MCF 10A (cell line): ENCODE measurements at regions not wholly inside any gene's neighbourhood (a gene's known extent, or its start where the extent isn't known, plus 50 kb on each side); places are given as distances from the start of the nearest gene placed in this dataset.

Experiments used
- BruUV-seq: library from RNA; stranded (reverse); fragments of 400-500 nt; replicated peaks from 2 replicates; lab custom pipeline; 2021; lab: Mats Ljungman, UMichigan
- CTCF ChIA-PET: fragments of 300-600 bp; sonication (Branson Sonifier 250); formaldehyde crosslinking; extraction: SDS; loops from one replicate; lab custom pipeline; 2021; ENCODE audit warnings: antibody characterized with exemption, inconsistent platforms; lab: Yijun Ruan, JAX
- POLR2A ChIA-PET: fragments of 300-600, 350-650 bp; sonication (Branson Sonifier 250); formaldehyde crosslinking; extraction: SDS; loops from one replicate; lab custom pipeline; 2020; ENCODE audit warnings: antibody characterized with exemption, inconsistent platforms; lab: Yijun Ruan, JAX
- DNase-seq: peaks from one replicate; pipeline ENCODE4 v3.0.0-alpha.2; 2018; ENCODE audit not compliant: unreplicated experiment
- H3K27ac Mint-ChIP-seq: one replicate; pipeline ENCODE4 v1.8.0; 2022; ENCODE audit warnings: mild to moderate bottlenecking, low read depth, mixed read lengths; ENCODE audit not compliant: unreplicated experiment
- H3K27me3 Mint-ChIP-seq: one replicate; pipeline ENCODE4 v1.8.0; 2022; ENCODE audit warnings: mixed read lengths; ENCODE audit not compliant: insufficient read depth, unreplicated experiment
- H3K36me3 Mint-ChIP-seq: one replicate; pipeline ENCODE4 v1.8.0; 2022; ENCODE audit warnings: mild to moderate bottlenecking, moderate library complexity, mixed read lengths; ENCODE audit not compliant: insufficient read depth, unreplicated experiment
- H3K4me1 Mint-ChIP-seq: one replicate; pipeline ENCODE4 v1.8.0; 2022; ENCODE audit warnings: mixed read lengths; ENCODE audit not compliant: insufficient read depth, unreplicated experiment
- H3K4me3 Mint-ChIP-seq: one replicate; pipeline ENCODE4 v1.8.0; 2022; ENCODE audit warnings: mild to moderate bottlenecking, moderate library complexity, mixed read lengths; ENCODE audit not compliant: unreplicated experiment
- H3K9me3 Mint-ChIP-seq: one replicate; pipeline ENCODE4 v1.8.0; 2022; ENCODE audit warnings: mixed read lengths; ENCODE audit not compliant: unreplicated experiment
- intact Hi-C: fragments of 100-400 bp; cut with micrococcal nuclease; formaldehyde crosslinking; loops from 2 replicates; pipeline ENCODE4 v1.14.1; 2022
- TF ChIP-seq, protein P1 (sequence below): fragments of 200-600 bp; IDR thresholded peaks from one replicate; pipeline ENCODE4 v1.8.0; 2022; ENCODE audit warnings: antibody characterized with exemption, mild to moderate bottlenecking; ENCODE audit not compliant: unreplicated experiment

GRCh38 chr10:55491712-55492111 is 690.7 kb upstream of the PCDH15 start:
- ChIA-PET POLR2A (no interaction called here), CTCF (interaction anchor here (0.6 kb wide), 2 partner anchors 13 to 1418 kb away, joined by 3 to 4 read pairs; no protein-coding TSS in a partner anchor)
- TF ChIP-seq, protein P1, sequence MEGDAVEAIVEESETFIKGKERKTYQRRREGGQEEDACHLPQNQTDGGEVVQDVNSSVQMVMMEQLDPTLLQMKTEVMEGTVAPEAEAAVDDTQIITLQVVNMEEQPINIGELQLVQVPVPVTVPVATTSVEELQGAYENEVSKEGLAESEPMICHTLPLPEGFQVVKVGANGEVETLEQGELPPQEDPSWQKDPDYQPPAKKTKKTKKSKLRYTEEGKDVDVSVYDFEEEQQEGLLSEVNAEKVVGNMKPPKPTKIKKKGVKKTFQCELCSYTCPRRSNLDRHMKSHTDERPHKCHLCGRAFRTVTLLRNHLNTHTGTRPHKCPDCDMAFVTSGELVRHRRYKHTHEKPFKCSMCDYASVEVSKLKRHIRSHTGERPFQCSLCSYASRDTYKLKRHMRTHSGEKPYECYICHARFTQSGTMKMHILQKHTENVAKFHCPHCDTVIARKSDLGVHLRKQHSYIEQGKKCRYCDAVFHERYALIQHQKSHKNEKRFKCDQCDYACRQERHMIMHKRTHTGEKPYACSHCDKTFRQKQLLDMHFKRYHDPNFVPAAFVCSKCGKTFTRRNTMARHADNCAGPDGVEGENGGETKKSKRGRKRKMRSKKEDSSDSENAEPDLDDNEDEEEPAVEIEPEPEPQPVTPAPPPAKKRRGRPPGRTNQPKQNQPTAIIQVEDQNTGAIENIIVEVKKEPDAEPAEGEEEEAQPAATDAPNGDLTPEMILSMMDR = no peak
- Mint-ChIP-seq H3K9me3 (no peaks in the 10 kb centered on the region), H3K4me3 (no peak overlapping the region), H3K27me3 (peaks cover 46% of the 10 kb centered on the region), H3K36me3 (no peaks in the 10 kb centered on the region), H3K27ac (no peak overlapping the region), H3K4me1 (no peaks in the 10 kb centered on the region)
- no TSS peak for BruUV-seq
- intact Hi-C loops = no loop called here
- no peak for DNase-seq

GRCh38 chr10:55485827-55486226 is 684.8 kb upstream of the PCDH15 start:
- BruUV-seq = no TSS peak
- Mint-ChIP-seq H3K9me3 (no peaks in the 10 kb centered on the region), H3K27me3 (peaks cover 30% of the 10 kb centered on the region), H3K27ac (no peak overlapping the region), H3K36me3 (no peaks in the 10 kb centered on the region), H3K4me1 (no peaks in the 10 kb centered on the region), H3K4me3 (no peak overlapping the region)
- intact Hi-C loops = no loop called here
- CTCF ChIA-PET = no interaction called here
- no peak for DNase-seq
- TF ChIP-seq, protein P1 = no peak
- POLR2A ChIA-PET = no interaction called here

- H3K27ac Mint-ChIP-seq = no peak overlapping the region
- POLR2A ChIA-PET = no interaction called here
Observed at GRCh38 chr10:55476129-55476528, 675.1 kb upstream of the PCDH15 start.

DNA sequence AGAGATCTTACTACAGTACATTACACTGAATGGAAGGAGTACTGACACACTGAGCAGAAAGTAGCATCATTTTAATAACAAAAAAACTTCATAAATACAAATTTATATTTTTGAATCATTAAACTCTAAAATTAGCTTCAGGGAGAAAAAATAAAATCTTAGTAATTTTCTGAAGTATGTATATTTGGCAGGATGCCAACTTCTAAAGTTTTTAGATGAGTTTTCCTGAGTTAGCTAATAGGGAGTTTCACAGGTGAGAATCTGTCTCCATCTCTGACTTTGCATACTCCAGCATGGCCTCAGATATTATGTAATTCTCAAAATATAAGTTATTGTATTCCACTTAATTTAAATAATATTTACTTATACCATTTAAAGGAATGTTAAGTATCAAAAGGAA is 673.2 kb upstream of the PCDH15 start:
- Mint-ChIP-seq H3K27ac (no peak overlapping the region), H3K4me1 (no peaks in the 10 kb centered on the region), H3K27me3 (peaks cover 12% of the 10 kb centered on the region), H3K9me3 (no peaks in the 10 kb centered on the region), H3K4me3 (no peak overlapping the region), H3K36me3 (no peaks in the 10 kb centered on the region)
- ChIA-PET POLR2A (no interaction called here), CTCF (no interaction called here)
- TF ChIP-seq, protein P1 = no peak
- DNase-seq = no peak
- no TSS peak for BruUV-seq
- intact Hi-C loops = no loop called here

More at GRCh38 chr10:55476129-55476528, 675.1 kb upstream of the PCDH15 start:
- Mint-ChIP-seq H3K27me3 (peaks cover 17% of the 10 kb centered on the region), H3K4me3 (no peak overlapping the region), H3K36me3 (no peaks in the 10 kb centered on the region), H3K9me3 (no peaks in the 10 kb centered on the region), H3K4me1 (no peaks in the 10 kb centered on the region)
- BruUV-seq = no TSS peak
- TF ChIP-seq, protein P1 = no peak
- CTCF ChIA-PET = no interaction called here
- DNase-seq = no peak
- intact Hi-C loops = no loop called here
